IgD-negative memory B cell (primary cell): ENCODE measurements at regions not wholly inside any gene's neighbourhood (a gene's known extent, or its start where the extent isn't known, plus 50 kb on each side); places are given as distances from the start of the nearest gene placed in this dataset.
"Not testable (repeated sequence)": the region's sequence is repeated elsewhere in the genome, so short reads cannot be mapped to it uniquely, and the experiment has no call there.

Experiments
- H3K27ac Mint-ChIP-seq, 3 donors: one replicate each; pipeline ENCODE4 v1.8.0; 2020 to 2022; ENCODE audit warnings: mild to moderate bottlenecking in 3 of 3, mixed read lengths in 3 of 3, moderate library complexity in 1 of 3
- H3K27me3 Mint-ChIP-seq: one replicate; pipeline ENCODE4 v1.8.0; 2021; ENCODE audit warnings: mixed read lengths
- H3K36me3 Mint-ChIP-seq: one replicate; pipeline ENCODE4 v1.8.0; 2020; ENCODE audit warnings: mild to moderate bottlenecking, mixed read lengths
- H3K4me1 Mint-ChIP-seq, 3 donors: one replicate each; pipeline ENCODE4 v1.8.0; 2020 to 2022; ENCODE audit warnings: mixed read lengths in 3 of 3, mild to moderate bottlenecking in 1 of 3
- H3K4me3 Mint-ChIP-seq, 4 donors: one replicate each; pipeline ENCODE4 v1.8.0; 2020 to 2022; ENCODE audit warnings: mild to moderate bottlenecking in 4 of 4, mixed read lengths in 4 of 4, moderate library complexity in 3 of 4
- H3K9me3 Mint-ChIP-seq, 3 donors: one replicate each; pipeline ENCODE4 v1.8.0; 2020 to 2021; ENCODE audit warnings: mixed read lengths in 3 of 3, mild to moderate bottlenecking in 1 of 3

GRCh38 chr2:134011936-134012586, 241.8 kb upstream of the MGAT5 start:
- Mint-ChIP-seq H3K27ac (no peak overlapping the region), H3K27me3 (no peaks in the 10 kb centered on the region)

GRCh38 chr2:134014196-134014960, 239.5 kb upstream of the MGAT5 start:
- no peak overlapping the region for H3K4me3 Mint-ChIP-seq
- H3K27ac Mint-ChIP-seq, result no peak overlapping the region
- peaks cover 2% of the 10 kb centered on the region for H3K36me3 Mint-ChIP-seq
- H3K9me3 Mint-ChIP-seq, result peaks cover 0 to 2% (median 0%) of the 10 kb centered on the region in 3 donors
- peaks cover 0 to under 1% (median 0%) of the 10 kb centered on the region in 3 donors for H3K4me1 Mint-ChIP-seq
- no peaks in the 10 kb centered on the region for H3K27me3 Mint-ChIP-seq

More at GRCh38 chr2:134011936-134012586, 241.8 kb upstream of the MGAT5 start:
- no peak overlapping the region for H3K4me3 Mint-ChIP-seq
- no peaks in the 10 kb centered on the region for H3K4me1 Mint-ChIP-seq
- H3K9me3 Mint-ChIP-seq, result peaks cover 0 to 2% (median 0%) of the 10 kb centered on the region in 3 donors
- peaks cover 2% of the 10 kb centered on the region for H3K36me3 Mint-ChIP-seq

GRCh38 chr2:134019871-134020270, 234.0 kb upstream of the MGAT5 start:
- Mint-ChIP-seq H3K27me3 (no peaks in the 10 kb centered on the region), H3K9me3 (no peaks in the 10 kb centered on the region), H3K4me1 (peaks cover 24 to 26% (median 24%) of the 10 kb centered on the region in 3 donors), H3K27ac (no peak overlapping the region), H3K4me3 (no peak overlapping the region), H3K36me3 (peaks cover 2% of the 10 kb centered on the region)

- Mint-ChIP-seq H3K9me3 (no peaks in the 10 kb centered on the region), H3K4me1 (peaks cover 24 to 26% (median 24%) of the 10 kb centered on the region in 3 donors), H3K36me3 (peaks cover 2% of the 10 kb centered on the region), H3K4me3 (peak overlapping the region in 2 of 4 donors; percentile 39 to 63), H3K27me3 (no peaks in the 10 kb centered on the region), H3K27ac (no peak overlapping the region)
Measured at GRCh38 chr2:134020608-134021007, 233.3 kb upstream of the MGAT5 start.

GRCh38 chr2:134021830-134022524, 231.9 kb upstream of the MGAT5 start:
- Mint-ChIP-seq H3K36me3 (peaks cover 2% of the 10 kb centered on the region), H3K9me3 (no peaks in the 10 kb centered on the region), H3K27me3 (no peaks in the 10 kb centered on the region), H3K4me1 (peaks cover 24 to 26% (median 24%) of the 10 kb centered on the region in 3 donors), H3K27ac (peak overlapping the region in 1 of 3 donors; percentile 11), H3K4me3 (peak overlapping the region in 2 of 4 donors; percentile 73 to 76)

GRCh38 chr2:134023854-134024253, 230.0 kb upstream of the MGAT5 start:
- Mint-ChIP-seq H3K9me3 (peaks cover 0 to under 1% (median 0%) of the 10 kb centered on the region in 3 donors), H3K36me3 (peaks cover 3% of the 10 kb centered on the region), H3K4me3 (no peak overlapping the region), H3K27me3 (peaks cover 14% of the 10 kb centered on the region), H3K4me1 (peaks cover 26 to 28% (median 28%) of the 10 kb centered on the region in 3 donors), H3K27ac (no peak overlapping the region)

- Mint-ChIP-seq H3K4me1 (peaks cover 4 to 7% (median 6%) of the 10 kb centered on the region in 3 donors), H3K36me3 (peaks cover 4% of the 10 kb centered on the region), H3K27me3 (peaks cover 14% of the 10 kb centered on the region), H3K27ac (no peak overlapping the region), H3K4me3 (peak overlapping the region in 1 of 4 donors; percentile 37), H3K9me3 (peaks cover 0 to 2% (median 0%) of the 10 kb centered on the region in 3 donors)
Measured at GRCh38 chr2:134027980-134028379, 225.9 kb upstream of the MGAT5 start.

GRCh38 chr2:134029418-134029817, 224.5 kb upstream of the MGAT5 start:
- Mint-ChIP-seq H3K36me3 (peaks cover 4% of the 10 kb centered on the region), H3K9me3 (peaks cover 0 to 2% (median 0%) of the 10 kb centered on the region in 3 donors), H3K4me1 (peaks cover 4 to 7% (median 7%) of the 10 kb centered on the region in 3 donors), H3K4me3 (no peak overlapping the region), H3K27ac (no peak overlapping the region), H3K27me3 (peaks cover 14% of the 10 kb centered on the region)

GRCh38 chr2:134031539-134031938, 222.3 kb upstream of the MGAT5 start:
- Mint-ChIP-seq H3K27me3 (peaks cover 14% of the 10 kb centered on the region), H3K36me3 (peaks cover 5% of the 10 kb centered on the region), H3K4me3 (no peak overlapping the region), H3K4me1 (peaks cover 4 to 9% (median 7%) of the 10 kb centered on the region in 3 donors), H3K27ac (no peak overlapping the region), H3K9me3 (peaks cover 0 to 6% (median 0%) of the 10 kb centered on the region in 3 donors)

- H3K4me3 Mint-ChIP-seq, result no peak overlapping the region
- H3K27ac Mint-ChIP-seq, result peak overlapping the region in 1 of 3 donors; percentile 70
- H3K36me3 Mint-ChIP-seq, result peaks cover 2% of the 10 kb centered on the region
- peaks cover 21 to 26% (median 23%) of the 10 kb centered on the region in 3 donors for H3K4me1 Mint-ChIP-seq
- H3K27me3 Mint-ChIP-seq, result no peaks in the 10 kb centered on the region
- peaks cover 0 to 8% (median 4%) of the 10 kb centered on the region in 3 donors for H3K9me3 Mint-ChIP-seq
Measured at GRCh38 chr2:134035605-134036370, 218.1 kb upstream of the MGAT5 start.

- Mint-ChIP-seq H3K4me1 (peaks cover 35 to 47% (median 42%) of the 10 kb centered on the region in 3 donors), H3K36me3 (peaks cover 2% of the 10 kb centered on the region), H3K4me3 (peak overlapping the region; percentile 25 to 86 (median 67)), H3K9me3 (peaks cover 0 to 11% (median 4%) of the 10 kb centered on the region in 3 donors), H3K27me3 (no peaks in the 10 kb centered on the region), H3K27ac (peak overlapping the region; percentile 26 to 84 (median 57))
Measured at GRCh38 chr2:134039912-134040581, 213.8 kb upstream of the MGAT5 start.

GRCh38 chr2:134040626-134041172, 213.2 kb upstream of the MGAT5 start:
- not testable (repeated sequence) for H3K36me3 Mint-ChIP-seq, H3K27me3 Mint-ChIP-seq
- H3K4me3 Mint-ChIP-seq, result peak overlapping the region; percentile 25 to 86 (median 67)
- peak overlapping the region; percentile 26 to 84 (median 57) for H3K27ac Mint-ChIP-seq
- peaks cover 35 to 47% (median 46%) of the 10 kb centered on the region in 3 donors for H3K4me1 Mint-ChIP-seq
- peaks cover 3 to 11% (median 4%) of the 10 kb centered on the region in 3 donors for H3K9me3 Mint-ChIP-seq

GRCh38 chr2:134041877-134042276, 212.0 kb upstream of the MGAT5 start:
- no peaks in the 10 kb centered on the region for H3K27me3 Mint-ChIP-seq
- H3K36me3 Mint-ChIP-seq, result peaks cover 6% of the 10 kb centered on the region
- H3K9me3 Mint-ChIP-seq, result peaks cover 3 to 7% (median 4%) of the 10 kb centered on the region in 3 donors
- peaks cover 35 to 47% (median 47%) of the 10 kb centered on the region in 3 donors for H3K4me1 Mint-ChIP-seq
- peak overlapping the region in 1 of 3 donors; percentile 26 for H3K27ac Mint-ChIP-seq
- H3K4me3 Mint-ChIP-seq, result peak overlapping the region in 2 of 4 donors; percentile 15 to 76
